ENCODE measurements at regions not wholly inside any gene's neighbourhood (a gene's known extent, or its start where the extent isn't known, plus 50 kb on each side); places are given as distances from the start of the nearest gene placed in this dataset.

GRCh38 chr1:191419842-191420241 lies 738.4 kb upstream of the RGS18 start:
- TF ChIP-seq POLR2A (IDR thresholded peaks at IDR 0.05; ENCODE audit: low read depth) (no peak), CTCF (IDR thresholded peaks at IDR 0.05) (no peak), EP300 (IDR thresholded peaks at IDR 0.05) (no peak), POLR2AphosphoS5 (IDR thresholded peaks at IDR 0.05) (no peak)
